H1 (cell line): ENCODE measurements at regions not wholly inside any gene's neighbourhood (a gene's known extent, or its start where the extent isn't known, plus 50 kb on each side); places are given as distances from the start of the nearest gene placed in this dataset.

ENCODE experiments used
- CTCF ChIA-PET: fragments of 300-600 bp; sonication (Branson Sonifier 250); formaldehyde crosslinking; loops from one replicate; lab custom pipeline; 2021; ENCODE audit not compliant: partially characterized antibody; lab: Charles Lee
- POLR2A ChIA-PET: fragments of 300-600 bp; sonication (Branson Sonifier 250); formaldehyde crosslinking; loops from one replicate; lab custom pipeline; 2021; ENCODE audit warnings: inconsistent platforms; ENCODE audit not compliant: partially characterized antibody; lab: Charles Lee
- DNase-seq, 2 experiments: peaks; one replicate each; pipeline versions ENCODE4 v3.0.0 to v3.0.0-alpha.2; 2010 to 2022; ENCODE audit warnings: low spot score in 2 of 2, low read depth in 1 of 2, mixed read lengths in 1 of 2
- FAIRE-seq: peaks from 2 replicates; lab custom pipeline; 2011; peaks lifted over from hg19 to GRCh38; lab: Jason Lieb, UNC
- H2AFZ ChIP-seq: 2 replicates; pipeline ENCODE4 v1.8.1; 2012; ENCODE audit warnings: low read length, inconsistent platforms
- H2AK5ac ChIP-seq: 2 replicates; pipeline ENCODE4 v1.6.1; 2013; ENCODE audit warnings: low read depth, low read length
- H2BK120ac ChIP-seq: replicated peaks from 2 replicates; pipeline ENCODE3; 2013; ENCODE audit warnings: low read depth, low read length, inconsistent platforms
- H2BK12ac ChIP-seq: 2 replicates; pipeline ENCODE4 v1.6.1; 2013; ENCODE audit warnings: low read depth, low read length
- H2BK15ac ChIP-seq: 2 replicates; pipeline ENCODE4 v1.6.1; 2013; ENCODE audit warnings: low read length
- H2BK20ac ChIP-seq: 2 replicates; pipeline ENCODE4 v1.6.1; 2013; ENCODE audit warnings: low read length
- H2BK5ac ChIP-seq: 2 replicates; pipeline ENCODE4 v1.6.1; 2013; ENCODE audit warnings: low read depth, low read length
- H3K14ac ChIP-seq: 2 replicates; pipeline ENCODE4 v1.6.1; 2013; ENCODE audit warnings: inconsistent platforms; ENCODE audit not compliant: insufficient read length
- H3K18ac ChIP-seq: 2 replicates; pipeline ENCODE4 v1.6.1; 2013; ENCODE audit warnings: low read length; ENCODE audit errors: extremely low read depth
- H3K23ac ChIP-seq: 2 replicates; pipeline ENCODE4 v1.6.1; 2013; ENCODE audit warnings: inconsistent platforms; ENCODE audit not compliant: insufficient read length
- H3K23me2 ChIP-seq: 2 replicates; pipeline ENCODE4 v1.6.1; 2013; ENCODE audit warnings: low read depth, low read length
- H3K27ac ChIP-seq: 2 replicates; pipeline ENCODE4 v1.6.1; 2011; ENCODE audit warnings: low read depth, low read length, inconsistent platforms
- H3K27me3 ChIP-seq, 4 experiments: replicated peaks in 1 of 4; 1 replicate in 1 of 4; 2 replicates in 3 of 4; pipeline versions ENCODE4 v1.6.1 to v1.8.1; 2011 to 2013; ENCODE audit warnings: low read length in 3 of 4, mild to moderate bottlenecking in 3 of 4, inconsistent platforms in 2 of 4, mixed read lengths in 2 of 4, moderate library complexity in 1 of 4; ENCODE audit not compliant: control insufficient read depth in 3 of 4, insufficient read depth in 3 of 4; ENCODE audit errors: extremely low read depth in 1 of 4
- H3K36me3 ChIP-seq, 4 experiments: 2 replicates each; pipeline versions ENCODE4 v1.6.1 to v1.8.1; 2011 to 2013; ENCODE audit warnings: mild to moderate bottlenecking in 4 of 4, low read length in 3 of 4, moderate library complexity in 2 of 4, control low read depth in 1 of 4, inconsistent platforms in 1 of 4; ENCODE audit not compliant: insufficient read depth in 4 of 4, control insufficient read depth in 2 of 4
- H3K4ac ChIP-seq: replicated peaks from 2 replicates; pipeline ENCODE3; 2013; ENCODE audit warnings: low read length, low read depth, mixed read lengths, inconsistent platforms; ENCODE audit not compliant: insufficient read length
- H3K4me1 ChIP-seq, 4 experiments: replicated peaks in 1 of 4; 1 replicate in 1 of 4; 2 replicates in 3 of 4; pipeline versions ENCODE4 v1.6.1 to v1.8.1; 2011 to 2013; ENCODE audit warnings: low read length in 3 of 4, inconsistent platforms in 2 of 4, mixed read lengths in 1 of 4; ENCODE audit not compliant: insufficient read depth in 4 of 4, control insufficient read depth in 3 of 4
- H3K4me2 ChIP-seq, 2 experiments: 2 replicates each; pipeline versions ENCODE4 v1.6.1 to v1.8.1; 2011 to 2013; ENCODE audit warnings: low read depth in 2 of 2, low read length in 2 of 2, control low read depth in 1 of 2, inconsistent platforms in 1 of 2, mild to moderate bottlenecking in 1 of 2; ENCODE audit not compliant: insufficient read depth in 1 of 2
- H3K4me3 ChIP-seq, 4 experiments: fragments of 200-600, 300-600 bp in 1 of 4; sonication (generic), shearing (Covaris generic), sonication (Bioruptor Twin) in 1 of 4; 2 replicates each; pipeline versions ENCODE4 v1.5.1 to v1.8.1; 2011 to 2016; ENCODE audit warnings: low read length in 4 of 4, low read depth in 3 of 4, control low read depth in 2 of 4, inconsistent platforms in 2 of 4, mild to moderate bottlenecking in 2 of 4, mixed read lengths in 1 of 4, moderate library complexity in 1 of 4; ENCODE audit not compliant: insufficient read depth in 2 of 4; ENCODE audit errors: extremely low read depth in 1 of 4
- H3K56ac ChIP-seq: replicated peaks from 2 replicates; pipeline ENCODE3; 2013; ENCODE audit warnings: low read depth, mild to moderate bottlenecking, mixed read lengths, low read length, inconsistent platforms; ENCODE audit not compliant: insufficient read length
- H3K79me1 ChIP-seq: 2 replicates; pipeline ENCODE4 v1.6.1; 2013; ENCODE audit warnings: low read depth, low read length, control low read depth
- H3K79me2 ChIP-seq, 2 experiments: 2 replicates each; pipeline versions ENCODE4 v1.6.1 to v1.8.1; 2012 to 2013; ENCODE audit warnings: low read length in 2 of 2, mild to moderate bottlenecking in 2 of 2, inconsistent platforms in 1 of 2; ENCODE audit not compliant: insufficient read depth in 2 of 2, control insufficient read depth in 1 of 2
- H3K9ac ChIP-seq, 4 experiments: replicated peaks in 1 of 4; 1 replicate in 1 of 4; 2 replicates in 3 of 4; pipeline versions ENCODE4 v1.6.1 to v1.8.1; 2011 to 2013; ENCODE audit warnings: low read depth in 3 of 4, low read length in 3 of 4, control low read depth in 2 of 4, mild to moderate bottlenecking in 2 of 4, moderate library complexity in 2 of 4, inconsistent platforms in 1 of 4; ENCODE audit errors: extremely low read depth in 1 of 4
- H3K9me3 ChIP-seq, 2 experiments: 2 replicates each; pipeline versions ENCODE4 v1.6.1 to v1.8.1; 2012 to 2013; ENCODE audit warnings: mild to moderate bottlenecking in 2 of 2, moderate library complexity in 2 of 2, control low read depth in 1 of 2, inconsistent platforms in 1 of 2, low read depth in 1 of 2, low read length in 1 of 2, mixed read lengths in 1 of 2; ENCODE audit not compliant: insufficient read depth in 2 of 2
- H4K20me1 ChIP-seq, 2 experiments: replicated peaks in 1 of 2; 2 replicates each; pipeline versions ENCODE3 to v1.8.1; 2011 to 2013; ENCODE audit warnings: inconsistent platforms in 2 of 2, low read length in 2 of 2, mild to moderate bottlenecking in 1 of 2; ENCODE audit not compliant: insufficient read depth in 2 of 2, control insufficient read depth in 1 of 2
- H4K5ac ChIP-seq: 2 replicates; pipeline ENCODE4 v1.6.1; 2013; ENCODE audit warnings: low read length, low read depth, mixed read lengths, inconsistent platforms; ENCODE audit not compliant: insufficient read length
- H4K8ac ChIP-seq: 2 replicates; pipeline ENCODE4 v1.8.0; 2013; ENCODE audit warnings: mild to moderate bottlenecking, moderate library complexity, low read length, inconsistent platforms; ENCODE audit not compliant: insufficient read depth; ENCODE audit errors: extremely low read depth
- H4K91ac ChIP-seq: replicated peaks from 2 replicates; pipeline ENCODE3; 2013; ENCODE audit warnings: low read length, mixed read lengths, inconsistent platforms; ENCODE audit not compliant: insufficient read length
- GTF2F1 ChIP-seq: IDR thresholded peaks from 2 replicates; pipeline ENCODE4 v1.6.1; 2012; ENCODE audit warnings: low read depth, low read length, improper control_type of control experiment, borderline replicate concordance
- JUN ChIP-seq: IDR thresholded peaks from 2 replicates; pipeline ENCODE4 v1.6.1; 2011; ENCODE audit warnings: low read depth, mild to moderate bottlenecking, improper control_type of control experiment, low read length
- WGBS, 2 experiments: shearing (Covaris generic) in 1 of 2; methylation state at CpG; one replicate each; pipeline versions ENCODE4 v1.1.6 to v1.1.7; 2013 to 2015; ENCODE audit warnings: low lambda C conversion rate in 2 of 2, mixed read lengths in 2 of 2, inconsistent platforms in 1 of 2, low coverage in 1 of 2, missing lambda C conversion rate in 1 of 2; ENCODE audit not compliant: insufficient replicate concordance in 2 of 2, insufficient coverage in 1 of 2, insufficient read length in 1 of 2; ENCODE audit errors: extremely low coverage in 1 of 2, missing lambda C conversion rate in 1 of 2; 5-methylcytosine and 5-hydroxymethylcytosine counted together

GRCh38 chr6:4449409-4449808, 314.0 kb upstream of the ECI2 start:
- no peak overlapping the region for H4K5ac ChIP-seq
- no peak for TF ChIP-seq GTF2F1
- 0 out of 2 replicates have a peak, but pooled peaks have one; percentile 11 for TF ChIP-seq JUN
- TF ChIP-seq, all 59 proteins: peak for 1
- Histone ChIP-seq H3K79me2 (no peaks in the 10 kb centered on the region), H3K79me1 (no peaks in the 10 kb centered on the region), H4K91ac (no peak overlapping the region), H3K9me3 (peaks cover 6 to 11% of the 10 kb centered on the region in 2 experiments; a peak in 2 of 4 replicates), H3K36me3 (no peaks in the 10 kb centered on the region), H3K56ac (no peak overlapping the region), H4K20me1 (no peaks in the 10 kb centered on the region), H2BK20ac (no peak overlapping the region), H3K27me3 (no peaks in the 10 kb centered on the region), H3K23ac (no peak overlapping the region), H3K4me2 (no peak overlapping the region), H3K18ac (no peak overlapping the region), H2BK120ac (no peak overlapping the region), H3K9ac (no peak overlapping the region), H3K4ac (no peak overlapping the region), H2AK5ac (no peak overlapping the region), H4K8ac (no peak overlapping the region), H2BK12ac (no peak overlapping the region), H3K4me3 (no peak overlapping the region), H3K23me2 (no peaks in the 10 kb centered on the region), H3K27ac (no peak overlapping the region), H2BK5ac (no peak overlapping the region), H3K14ac (no peak overlapping the region), H2AFZ (no peak overlapping the region), H2BK15ac (no peak overlapping the region), H3K4me1 (no peaks in the 10 kb centered on the region)
- 84% methylated on average over 1 of the region's 1 CpG; no CpG with 5 or more reads in 1 of the 2 experiments for WGBS, 2 experiments
- no peak for DNase-seq
- CTCF ChIA-PET, result no interaction called here
- FAIRE-seq, result no peak
- POLR2A ChIA-PET, result no interaction called here
